DOHH2 (cell line): ENCODE measurements at regions not wholly inside any gene's neighbourhood (a gene's known extent, or its start where the extent isn't known, plus 50 kb on each side); places are given as distances from the start of the nearest gene placed in this dataset.

Experiments
- H3F3A ChIP-seq: fragments of 200-600 bp; sonication (generic), shearing (Covaris generic); 2 replicates; pipeline ENCODE4 v1.6.0; 2016; ENCODE audit warnings: antibody characterized with exemption, mild to moderate bottlenecking; ENCODE audit not compliant: control insufficient read depth, insufficient read depth
- H3K27ac ChIP-seq: fragments of 200-600 bp; sonication (generic); 2 replicates; pipeline ENCODE4 v1.5.1; 2014; ENCODE audit warnings: low read depth, mild to moderate bottlenecking, low read length, moderate library complexity
- H3K27me3 ChIP-seq: fragments of 200-600 bp; sonication (generic); 2 replicates; pipeline ENCODE4 v1.6.1; 2014; ENCODE audit warnings: mild to moderate bottlenecking, low read length, mixed read lengths; ENCODE audit not compliant: control insufficient read depth
- H3K36me3 ChIP-seq: fragments of 200-600 bp; sonication (generic); 2 replicates; pipeline ENCODE4 v1.6.1; 2014; ENCODE audit warnings: mild to moderate bottlenecking, low read length, moderate library complexity, mixed read lengths; ENCODE audit not compliant: control insufficient read depth
- H3K4me1 ChIP-seq: fragments of 200-600 bp; sonication (generic); 2 replicates; pipeline ENCODE4 v1.6.1; 2014; ENCODE audit warnings: mild to moderate bottlenecking, low read length, mixed read lengths; ENCODE audit not compliant: control insufficient read depth
- H3K4me2 ChIP-seq: fragments of 200-600 bp; sonication (generic); 2 replicates; pipeline ENCODE4 v1.6.0; 2014; ENCODE audit warnings: mild to moderate bottlenecking, low read length, moderate library complexity
- H3K4me3 ChIP-seq: fragments of 200-600 bp; sonication (generic); 2 replicates; pipeline ENCODE4 v1.5.1; 2014; ENCODE audit warnings: mild to moderate bottlenecking, low read length, mixed read lengths
- H3K79me2 ChIP-seq: fragments of 200-600 bp; sonication (generic); 2 replicates; pipeline ENCODE4 v1.6.1; 2014; ENCODE audit warnings: mild to moderate bottlenecking, low read length, mixed read lengths; ENCODE audit not compliant: control insufficient read depth
- H3K9me2 ChIP-seq: fragments of 200-600 bp; sonication (generic); replicated peaks from 2 replicates; pipeline ENCODE4 v1.6.1; 2014; ENCODE audit warnings: mild to moderate bottlenecking, low read length, mixed read lengths; ENCODE audit not compliant: control insufficient read depth
- H3K9me3 ChIP-seq: fragments of 200-600 bp; sonication (generic); 2 replicates; pipeline ENCODE4 v1.6.1; 2014; ENCODE audit warnings: antibody characterized with exemption, low read length, mixed read lengths; ENCODE audit not compliant: control insufficient read depth, insufficient read depth
- H4K20me1 ChIP-seq: fragments of 200-600 bp; sonication (generic); 2 replicates; pipeline ENCODE4 v1.6.0; 2014; ENCODE audit warnings: low read depth, mild to moderate bottlenecking, antibody characterized with exemption, low read length, moderate library complexity; ENCODE audit not compliant: control insufficient read depth, insufficient read depth
- EZH2phosphoT487 ChIP-seq: fragments of 200-600 bp; sonication (generic); IDR thresholded peaks from 2 replicates; pipeline ENCODE4 v1.6.1; 2017; ENCODE audit warnings: borderline replicate concordance, mild to moderate bottlenecking, antibody characterized with exemption, low read length, moderate library complexity, mixed read lengths
- TF ChIP-seq, protein P1 (sequence below): fragments of 200-600 bp; sonication (generic); IDR thresholded peaks from one replicate; pipeline ENCODE4 v1.5.1; 2014; ENCODE audit warnings: antibody characterized with exemption, mild to moderate bottlenecking, low read depth, low read length; ENCODE audit not compliant: poor library complexity, severe bottlenecking

GRCh38 chr12:77421152-77421551 is 355.8 kb upstream of the E2F7 start:
- Histone ChIP-seq H3K36me3 (no peaks in the 10 kb centered on the region), H3K9me2 (no peaks in the 10 kb centered on the region), H4K20me1 (no peaks in the 10 kb centered on the region), H3K4me2 (no peak overlapping the region), H3F3A (no peaks in the 10 kb centered on the region), H3K27ac (no peak overlapping the region), H3K4me1 (no peaks in the 10 kb centered on the region), H3K4me3 (no peak overlapping the region), H3K27me3 (no peaks in the 10 kb centered on the region), H3K79me2 (no peaks in the 10 kb centered on the region), H3K9me3 (no peaks in the 10 kb centered on the region)
- TF ChIP-seq, protein P1, sequence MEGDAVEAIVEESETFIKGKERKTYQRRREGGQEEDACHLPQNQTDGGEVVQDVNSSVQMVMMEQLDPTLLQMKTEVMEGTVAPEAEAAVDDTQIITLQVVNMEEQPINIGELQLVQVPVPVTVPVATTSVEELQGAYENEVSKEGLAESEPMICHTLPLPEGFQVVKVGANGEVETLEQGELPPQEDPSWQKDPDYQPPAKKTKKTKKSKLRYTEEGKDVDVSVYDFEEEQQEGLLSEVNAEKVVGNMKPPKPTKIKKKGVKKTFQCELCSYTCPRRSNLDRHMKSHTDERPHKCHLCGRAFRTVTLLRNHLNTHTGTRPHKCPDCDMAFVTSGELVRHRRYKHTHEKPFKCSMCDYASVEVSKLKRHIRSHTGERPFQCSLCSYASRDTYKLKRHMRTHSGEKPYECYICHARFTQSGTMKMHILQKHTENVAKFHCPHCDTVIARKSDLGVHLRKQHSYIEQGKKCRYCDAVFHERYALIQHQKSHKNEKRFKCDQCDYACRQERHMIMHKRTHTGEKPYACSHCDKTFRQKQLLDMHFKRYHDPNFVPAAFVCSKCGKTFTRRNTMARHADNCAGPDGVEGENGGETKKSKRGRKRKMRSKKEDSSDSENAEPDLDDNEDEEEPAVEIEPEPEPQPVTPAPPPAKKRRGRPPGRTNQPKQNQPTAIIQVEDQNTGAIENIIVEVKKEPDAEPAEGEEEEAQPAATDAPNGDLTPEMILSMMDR, result no peak
- no peak for TF ChIP-seq EZH2phosphoT487

DNA sequence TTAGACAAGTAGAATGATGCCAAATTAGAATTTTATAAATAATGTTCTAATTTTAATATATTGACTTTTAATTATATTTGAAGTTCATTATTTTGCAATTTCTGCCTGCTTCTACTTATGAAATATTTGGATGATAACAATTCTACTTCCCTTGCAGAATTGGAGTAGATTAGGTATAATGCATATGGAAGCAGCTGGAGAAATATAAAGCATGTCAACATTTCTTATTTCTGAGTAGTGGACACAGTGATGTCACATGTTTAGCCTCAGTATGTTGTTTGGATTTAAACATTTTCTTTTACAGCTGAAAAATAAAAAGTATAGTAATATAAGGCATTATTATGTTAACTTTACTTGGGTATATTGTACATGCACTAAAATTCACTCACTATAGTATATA is 344.2 kb upstream of the E2F7 start:
- H3K9me3 ChIP-seq, result no peaks in the 10 kb centered on the region
- H3K36me3 ChIP-seq, result no peaks in the 10 kb centered on the region
- no peak overlapping the region for H3K4me3 ChIP-seq
- no peaks in the 10 kb centered on the region for H3F3A ChIP-seq
- H3K4me2 ChIP-seq, result no peak overlapping the region
- H3K27me3 ChIP-seq, result no peaks in the 10 kb centered on the region
- H3K27ac ChIP-seq, result no peak overlapping the region
- H3K4me1 ChIP-seq, result no peaks in the 10 kb centered on the region
- H3K9me2 ChIP-seq, result no peaks in the 10 kb centered on the region
- no peaks in the 10 kb centered on the region for H3K79me2 ChIP-seq
- H4K20me1 ChIP-seq, result no peaks in the 10 kb centered on the region
- TF ChIP-seq EZH2phosphoT487, result no peak
- TF ChIP-seq, protein P1, result no peak

DNA sequence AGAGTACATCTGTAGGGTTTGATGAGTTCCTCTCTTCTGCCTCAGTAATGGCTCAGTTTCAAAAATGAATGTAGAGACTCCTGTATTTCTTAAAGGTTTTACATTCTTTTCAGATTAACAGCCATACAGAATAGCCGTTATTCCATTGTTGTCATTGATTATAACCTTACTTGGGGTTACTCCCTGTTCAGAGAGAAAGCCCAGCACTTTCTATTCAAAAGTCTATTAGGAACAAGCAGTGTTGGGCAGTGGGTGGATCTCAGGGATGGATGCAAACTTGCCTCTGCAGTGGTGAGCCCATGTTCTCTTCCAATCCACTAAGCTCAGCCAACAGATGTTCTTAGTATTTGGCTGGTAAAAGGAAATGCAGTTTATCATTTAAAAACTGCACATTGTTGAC is 342.6 kb upstream of the E2F7 start:
- H3K27ac ChIP-seq, result no peak overlapping the region

More for the DNA sequence above, 342.6 kb upstream of the E2F7 start:
- H3K4me3 ChIP-seq, result no peak overlapping the region
- no peaks in the 10 kb centered on the region for H3K4me1 ChIP-seq
- no peaks in the 10 kb centered on the region for H4K20me1 ChIP-seq
- no peaks in the 10 kb centered on the region for H3K27me3 ChIP-seq
- H3F3A ChIP-seq, result no peaks in the 10 kb centered on the region
- no peak for TF ChIP-seq EZH2phosphoT487
- TF ChIP-seq, protein P1, result no peak
- H3K4me2 ChIP-seq, result no peak overlapping the region
- H3K79me2 ChIP-seq, result no peaks in the 10 kb centered on the region
- H3K9me3 ChIP-seq, result no peaks in the 10 kb centered on the region
- no peaks in the 10 kb centered on the region for H3K36me3 ChIP-seq
- no peaks in the 10 kb centered on the region for H3K9me2 ChIP-seq
